ENCODE measurements at regions not wholly inside any gene's neighbourhood (a gene's known extent, or its start where the extent isn't known, plus 50 kb on each side); places are given as distances from the start of the nearest gene placed in this dataset.

- Histone ChIP-seq H3K4me3 (ENCODE audit: low read length) (no peak overlapping the region), H3K27me3 (ENCODE audit: low read depth, low read length) (no peaks in the 10 kb centered on the region), H2AFZ (ENCODE audit: low read depth, low read length) (no peak overlapping the region), H3K9ac (ENCODE audit: low read length) (no peak overlapping the region), H3K36me3 (replicated peaks; ENCODE audit: low read depth, low read length) (no peaks in the 10 kb centered on the region), H3K9me3 (ENCODE audit: insufficient read depth, low read length) (no peaks in the 10 kb centered on the region), H3K79me2 (ENCODE audit: low read length) (no peaks in the 10 kb centered on the region), H3K27ac (ENCODE audit: low read length) (no peak overlapping the region), H3K4me2 (ENCODE audit: low read length) (no peak overlapping the region), H4K20me1 (ENCODE audit: insufficient read depth, low read length) (no peaks in the 10 kb centered on the region), H3K4me1 (ENCODE audit: low read length) (no peaks in the 10 kb centered on the region)
- TF ChIP-seq, protein P1, sequence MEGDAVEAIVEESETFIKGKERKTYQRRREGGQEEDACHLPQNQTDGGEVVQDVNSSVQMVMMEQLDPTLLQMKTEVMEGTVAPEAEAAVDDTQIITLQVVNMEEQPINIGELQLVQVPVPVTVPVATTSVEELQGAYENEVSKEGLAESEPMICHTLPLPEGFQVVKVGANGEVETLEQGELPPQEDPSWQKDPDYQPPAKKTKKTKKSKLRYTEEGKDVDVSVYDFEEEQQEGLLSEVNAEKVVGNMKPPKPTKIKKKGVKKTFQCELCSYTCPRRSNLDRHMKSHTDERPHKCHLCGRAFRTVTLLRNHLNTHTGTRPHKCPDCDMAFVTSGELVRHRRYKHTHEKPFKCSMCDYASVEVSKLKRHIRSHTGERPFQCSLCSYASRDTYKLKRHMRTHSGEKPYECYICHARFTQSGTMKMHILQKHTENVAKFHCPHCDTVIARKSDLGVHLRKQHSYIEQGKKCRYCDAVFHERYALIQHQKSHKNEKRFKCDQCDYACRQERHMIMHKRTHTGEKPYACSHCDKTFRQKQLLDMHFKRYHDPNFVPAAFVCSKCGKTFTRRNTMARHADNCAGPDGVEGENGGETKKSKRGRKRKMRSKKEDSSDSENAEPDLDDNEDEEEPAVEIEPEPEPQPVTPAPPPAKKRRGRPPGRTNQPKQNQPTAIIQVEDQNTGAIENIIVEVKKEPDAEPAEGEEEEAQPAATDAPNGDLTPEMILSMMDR (IDR thresholded peaks at IDR 0.05; ENCODE audit: low read depth, low read length), result no peak
- no peak for TF ChIP-seq EZH2phosphoT487 (IDR thresholded peaks at IDR 0.05; ENCODE audit: low read depth)
Measured at GRCh38 chr5:116939641-116940040, 365.0 kb upstream of the SEMA6A start.

DNA sequence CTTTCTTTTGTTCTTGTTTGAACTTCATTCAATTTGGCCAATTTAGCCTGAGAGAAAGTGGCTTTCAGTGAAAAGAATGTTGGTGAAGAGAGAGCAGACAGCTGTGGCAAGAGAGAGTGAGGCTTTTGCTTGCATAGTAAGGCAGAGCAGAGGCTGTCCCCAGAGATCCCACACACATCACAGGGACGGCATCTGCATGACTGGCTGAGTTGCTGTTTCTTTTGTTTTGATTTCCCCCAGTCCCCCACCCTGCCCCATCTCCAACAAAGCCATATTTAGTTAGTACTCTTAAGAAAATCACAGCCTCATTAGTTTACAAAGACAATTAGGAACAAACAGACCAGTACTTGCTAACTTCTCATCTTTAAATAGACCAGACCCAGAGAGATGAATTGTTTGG, 363.9 kb upstream of the SEMA6A start:
- no peak overlapping the region for H3K27ac ChIP-seq (ENCODE audit: low read length)
- no peaks in the 10 kb centered on the region for H3K36me3 ChIP-seq (replicated peaks; ENCODE audit: low read depth, low read length)
- TF ChIP-seq, protein P1 (IDR thresholded peaks at IDR 0.05; ENCODE audit: low read depth, low read length), result no peak
- TF ChIP-seq EZH2phosphoT487 (IDR thresholded peaks at IDR 0.05; ENCODE audit: low read depth), result no peak
- no peaks in the 10 kb centered on the region for H3K79me2 ChIP-seq (ENCODE audit: low read length)
- no peaks in the 10 kb centered on the region for H4K20me1 ChIP-seq (ENCODE audit: insufficient read depth, low read length)
- no peak overlapping the region for H2AFZ ChIP-seq (ENCODE audit: low read depth, low read length)
- no peak overlapping the region for H3K9ac ChIP-seq (ENCODE audit: low read length)
- no peak overlapping the region for H3K4me3 ChIP-seq (ENCODE audit: low read length)
- H3K9me3 ChIP-seq (ENCODE audit: insufficient read depth, low read length), result no peaks in the 10 kb centered on the region
- no peaks in the 10 kb centered on the region for H3K4me1 ChIP-seq (ENCODE audit: low read length)
- H3K27me3 ChIP-seq (ENCODE audit: low read depth, low read length), result no peaks in the 10 kb centered on the region
- H3K4me2 ChIP-seq (ENCODE audit: low read length), result no peak overlapping the region

GRCh38 chr5:116935561-116936162, 361.0 kb upstream of the SEMA6A start:
- Histone ChIP-seq H3K79me2 (ENCODE audit: low read length) (no peaks in the 10 kb centered on the region), H3K9me3 (ENCODE audit: insufficient read depth, low read length) (no peaks in the 10 kb centered on the region), H3K27me3 (ENCODE audit: low read depth, low read length) (no peaks in the 10 kb centered on the region), H3K9ac (ENCODE audit: low read length) (no peak overlapping the region), H3K4me1 (ENCODE audit: low read length) (no peaks in the 10 kb centered on the region), H3K27ac (ENCODE audit: low read length) (no peak overlapping the region), H3K36me3 (replicated peaks; ENCODE audit: low read depth, low read length) (no peaks in the 10 kb centered on the region), H3K4me3 (ENCODE audit: low read length) (no peak overlapping the region), H3K4me2 (ENCODE audit: low read length) (no peak overlapping the region), H2AFZ (ENCODE audit: low read depth, low read length) (no peak overlapping the region), H4K20me1 (ENCODE audit: insufficient read depth, low read length) (no peaks in the 10 kb centered on the region)
- TF ChIP-seq, protein P1 (IDR thresholded peaks at IDR 0.05; ENCODE audit: low read depth, low read length), result no peak
- TF ChIP-seq EZH2phosphoT487 (IDR thresholded peaks at IDR 0.05; ENCODE audit: low read depth), result no peak

DNA sequence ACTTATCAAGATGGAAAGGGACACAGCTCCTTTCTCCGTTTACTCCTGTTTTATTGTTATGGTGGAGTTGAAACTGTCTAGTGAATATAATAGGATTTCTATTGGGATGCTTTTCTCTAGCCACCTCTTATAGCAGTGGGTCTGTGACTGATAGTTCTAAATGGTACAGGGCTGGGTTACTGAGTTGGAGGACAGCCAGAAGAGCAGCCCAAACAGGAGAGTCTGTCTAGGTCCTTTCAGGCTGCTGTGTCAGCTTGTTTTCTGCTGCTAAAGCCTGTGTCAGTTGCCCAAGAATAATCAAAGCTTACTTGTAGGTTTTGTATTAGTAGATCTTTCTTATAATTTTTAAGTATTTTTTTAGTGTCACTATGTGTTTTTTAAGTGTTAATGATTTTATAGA, 356.0 kb upstream of the SEMA6A start:
- no peaks in the 10 kb centered on the region for H4K20me1 ChIP-seq (ENCODE audit: insufficient read depth, low read length)
- no peaks in the 10 kb centered on the region for H3K79me2 ChIP-seq (ENCODE audit: low read length)
- TF ChIP-seq EZH2phosphoT487 (IDR thresholded peaks at IDR 0.05; ENCODE audit: low read depth), result no peak
- TF ChIP-seq, protein P1 (IDR thresholded peaks at IDR 0.05; ENCODE audit: low read depth, low read length), result no peak
- no peaks in the 10 kb centered on the region for H3K9me3 ChIP-seq (ENCODE audit: insufficient read depth, low read length)
- no peak overlapping the region for H3K4me3 ChIP-seq (ENCODE audit: low read length)
- no peaks in the 10 kb centered on the region for H3K27me3 ChIP-seq (ENCODE audit: low read depth, low read length)
- H3K4me2 ChIP-seq (ENCODE audit: low read length), result no peak overlapping the region
- H2AFZ ChIP-seq (ENCODE audit: low read depth, low read length), result no peak overlapping the region
- no peak overlapping the region for H3K9ac ChIP-seq (ENCODE audit: low read length)
- H3K36me3 ChIP-seq (replicated peaks; ENCODE audit: low read depth, low read length), result no peaks in the 10 kb centered on the region
- no peaks in the 10 kb centered on the region for H3K4me1 ChIP-seq (ENCODE audit: low read length)
- no peak overlapping the region for H3K27ac ChIP-seq (ENCODE audit: low read length)

Measured in OCI-LY3 (cell line).